HepG2 (cell line): ENCODE measurements at regions not wholly inside any gene's neighbourhood (a gene's known extent, or its start where the extent isn't known, plus 50 kb on each side); places are given as distances from the start of the nearest gene placed in this dataset.

Experiments used
- ATAC-seq: fragments of 200-7000 bp; cut with Tn5 transposase; 3 replicates; pipeline ENCODE4 v1.9.1; 2020; ENCODE audit warnings: mild to moderate bottlenecking, moderate library complexity
- BruUV-seq: library from RNA; stranded (reverse); fragments of 400-500 nt; replicated peaks from 2 replicates; lab custom pipeline; 2021; lab: Mats Ljungman, UMichigan
- CTCF ChIA-PET: fragments of 300-600 bp; formaldehyde crosslinking; extraction: SDS; loops from one replicate; lab custom pipeline; 2021; ENCODE audit warnings: low total read pairs, inconsistent platforms, low intra/inter-chr PET ratio; lab: Yijun Ruan, JAX
- POLR2A ChIA-PET: fragments of 350-600 bp; sonication (Branson Sonifier 250); formaldehyde crosslinking; loops from one replicate; lab custom pipeline; 2020; ENCODE audit warnings: antibody characterized with exemption, inconsistent platforms; lab: Yijun Ruan, JAX
- DNase-seq: peaks from one replicate; pipeline ENCODE4 v3.0.0-alpha.2; 2015; ENCODE audit warnings: low spot score
- FAIRE-seq: peaks from 3 replicates; lab custom pipeline; 2011; peaks lifted over from hg19 to GRCh38; lab: Jason Lieb, UNC
- H2AFZ ChIP-seq: one replicate; pipeline ENCODE4 v1.6.1; 2011; ENCODE audit warnings: low read length, inconsistent platforms
- H3K27ac ChIP-seq: fragments of 300-600 bp; 3 replicates; pipeline ENCODE4 v1.8.0; 2011; ENCODE audit warnings: mixed run types, mild to moderate bottlenecking, mixed read lengths, low read length, inconsistent platforms; ENCODE audit not compliant: insufficient read depth; ENCODE audit errors: extremely low read length
- H3K27me3 ChIP-seq, 2 experiments: fragments of 200-600 bp in 1 of 2; 2 replicates in 1 of 2; 3 replicates in 1 of 2; pipeline versions ENCODE4 v1.6.0 to v1.8.0; 2011; ENCODE audit warnings: low read length in 2 of 2, mild to moderate bottlenecking in 2 of 2, moderate library complexity in 2 of 2, inconsistent platforms in 1 of 2; ENCODE audit not compliant: insufficient read depth in 2 of 2, control insufficient read depth in 1 of 2
- H3K36me3 ChIP-seq, 2 experiments: fragments of 200-600 bp in 1 of 2; replicated peaks in 1 of 2; 2 replicates in 1 of 2; 3 replicates in 1 of 2; pipeline versions ENCODE4 v1.5.1 to v1.8.0; 2011; ENCODE audit warnings: low read length in 2 of 2, inconsistent platforms in 1 of 2; ENCODE audit not compliant: insufficient read depth in 2 of 2, control insufficient read depth in 1 of 2
- H3K4me1 ChIP-seq: 2 replicates; pipeline ENCODE4 v1.5.1; 2012; ENCODE audit warnings: low read length, inconsistent platforms; ENCODE audit not compliant: insufficient read depth
- H3K4me2 ChIP-seq: 2 replicates; pipeline ENCODE4 v1.6.0; 2011; ENCODE audit warnings: low read depth, low read length, inconsistent platforms
- H3K4me3 ChIP-seq, 3 experiments: fragments of 200-600 bp in 1 of 3; sonication (generic), shearing (Covaris generic) in 1 of 3; replicated peaks in 1 of 3; 2 replicates each; pipeline ENCODE4 v1.5.1; 2011 to 2016; ENCODE audit warnings: low read length in 3 of 3, inconsistent platforms in 2 of 3, low read depth in 2 of 3, mild to moderate bottlenecking in 2 of 3, control low read depth in 1 of 3, mixed read lengths in 1 of 3; ENCODE audit not compliant: insufficient read depth in 1 of 3
- H3K79me2 ChIP-seq: one replicate; pipeline ENCODE4 v1.6.1; 2011; ENCODE audit warnings: low read length, inconsistent platforms; ENCODE audit not compliant: insufficient read depth
- H3K9ac ChIP-seq: 2 replicates; pipeline ENCODE4 v1.6.0; 2011; ENCODE audit warnings: mild to moderate bottlenecking, low read depth, low read length, inconsistent platforms; ENCODE audit not compliant: insufficient read depth
- H3K9me3 ChIP-seq: 2 replicates; pipeline ENCODE4 v1.5.1; 2012; ENCODE audit warnings: mild to moderate bottlenecking, low read length
- H4K20me1 ChIP-seq: 2 replicates; pipeline ENCODE4 v1.6.0; 2011; ENCODE audit warnings: inconsistent platforms, mild to moderate bottlenecking, low read length, moderate library complexity; ENCODE audit not compliant: insufficient read depth
- KLF9 ChIP-seq: IDR thresholded peaks from 2 replicates; pipeline ENCODE4 v1.6.1; 2016; ENCODE audit warnings: low read depth
- NFE2L1 ChIP-seq: sonication (generic); formaldehyde crosslinking; IDR thresholded peaks from 2 replicates; pipeline ENCODE4 v1.4.0; 2020; ENCODE audit warnings: missing genetic modification reagents, mild to moderate bottlenecking, borderline replicate concordance
- NFRKB ChIP-seq: fragments of 450-650 bp; IDR thresholded peaks from 2 replicates; pipeline ENCODE4 v1.6.1; 2017
- POLR2G ChIP-seq: fragments of 200-400 bp; formaldehyde crosslinking; IDR thresholded peaks from 2 replicates; pipeline ENCODE4 v1.6.1; 2018; ENCODE audit warnings: mild to moderate bottlenecking, low read depth, low read length, moderate library complexity
- SIX1 ChIP-seq: sonication (generic); formaldehyde crosslinking; IDR thresholded peaks from 2 replicates; pipeline ENCODE4 v1.4.0; 2020; ENCODE audit warnings: missing genetic modification reagents, borderline replicate concordance
- ZNF430 ChIP-seq: sonication (generic); formaldehyde crosslinking; IDR thresholded peaks from 2 replicates; pipeline ENCODE4 v1.9.0; 2021; ENCODE audit warnings: mild to moderate bottlenecking, missing genetic modification reagents
- ZNF432 ChIP-seq: sonication (generic); formaldehyde crosslinking; IDR thresholded peaks from 2 replicates; pipeline ENCODE4 v1.5.0; 2020; ENCODE audit warnings: missing genetic modification reagents, mild to moderate bottlenecking, borderline replicate concordance
- ZNF703 ChIP-seq: sonication (generic); formaldehyde crosslinking; IDR thresholded peaks from 2 replicates; pipeline ENCODE4 v1.5.1; 2020; ENCODE audit warnings: missing genetic modification reagents, mild to moderate bottlenecking, moderate library complexity, borderline replicate concordance
- ZNF83 ChIP-seq: sonication (generic); formaldehyde crosslinking; IDR thresholded peaks from 2 replicates; pipeline ENCODE4 v1.4.0; 2020; ENCODE audit warnings: missing genetic modification reagents, mild to moderate bottlenecking, borderline replicate concordance
- ZSCAN21 ChIP-seq: sonication (generic); formaldehyde crosslinking; IDR thresholded peaks from 2 replicates; pipeline ENCODE4 v1.8.0; 2022; ENCODE audit warnings: mild to moderate bottlenecking, missing genetic modification reagents, moderate library complexity, borderline replicate concordance
- WGBS: methylation state at CpG from one replicate; pipeline ENCODE4 v1.1.6; 2017; ENCODE audit warnings: low lambda C conversion rate; 5-methylcytosine and 5-hydroxymethylcytosine counted together
- in situ Hi-C: cut with HindIII; loops from 2 replicates; pipeline ENCODE4 v1.10.0; 2017; ENCODE audit warnings: low pct_unique_long_range_greater_than_20kb; ENCODE audit not compliant: extremely low pct_ligation_motif_present
- intact Hi-C: fragments of 100-400 bp; cut with micrococcal nuclease; formaldehyde crosslinking; loops from one replicate; pipeline ENCODE4 v1.10.0; 2022; ENCODE audit not compliant: unreplicated experiment
- TF ChIP-seq, protein P1 (sequence below): IDR thresholded peaks from 2 replicates; pipeline ENCODE4 v1.6.1; 2018; ENCODE audit warnings: missing genetic modification reagents, mild to moderate bottlenecking, missing compliant biosample characterization
- TF ChIP-seq, protein P2 (sequence below): sonication (generic); formaldehyde crosslinking; IDR thresholded peaks from 2 replicates; pipeline ENCODE4 v1.5.0; 2020; ENCODE audit warnings: missing genetic modification reagents
- TF ChIP-seq, protein P3 (sequence below): sonication (generic); formaldehyde crosslinking; IDR thresholded peaks from 2 replicates; pipeline ENCODE4 v1.4.0; 2020; ENCODE audit warnings: missing genetic modification reagents, borderline replicate concordance
- TF ChIP-seq, protein P4 (sequence below): sonication (generic); formaldehyde crosslinking; IDR thresholded peaks from 2 replicates; pipeline ENCODE4 v1.4.0; 2020; ENCODE audit warnings: missing genetic modification reagents, mild to moderate bottlenecking, borderline replicate concordance

DNA sequence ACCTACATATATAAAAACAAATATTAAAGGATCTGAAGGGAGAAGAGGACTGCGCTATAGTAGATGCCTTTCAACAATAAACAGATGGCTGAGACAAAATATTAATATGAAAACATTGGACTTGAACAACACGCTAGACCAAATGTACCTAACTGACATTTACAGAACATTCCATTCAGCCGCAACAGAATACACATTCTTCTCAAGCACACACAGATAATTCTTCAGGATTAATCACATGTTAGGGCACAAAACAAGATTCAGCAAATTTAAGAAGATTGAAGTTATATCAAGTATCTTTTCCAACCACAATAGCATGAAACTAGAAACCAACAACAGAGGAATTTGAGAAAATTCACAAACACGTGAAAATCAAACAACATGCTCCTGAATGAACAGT, 741.4 kb downstream of the ADGRL2 start:
- WGBS: 20% methylated on average over 4 of the region's 4 CpGs
- H3K4me2 ChIP-seq: no peak overlapping the region
- CTCF ChIA-PET: no interaction called here
- ATAC-seq: no peak
- H3K27me3 ChIP-seq: no peaks in the 10 kb centered on the region
- no peak overlapping the region for H3K9ac ChIP-seq
- no peaks in the 10 kb centered on the region for H3K4me1 ChIP-seq
- no peaks in the 10 kb centered on the region for H4K20me1 ChIP-seq
- H2AFZ ChIP-seq: no peak overlapping the region
- TF ChIP-seq POLR2G: no peak
- no peak for TF ChIP-seq NFRKB
- TF ChIP-seq ZNF430: no peak
- TF ChIP-seq ZNF703 (CRISPR knock-in tag): no peak
- TF ChIP-seq ZNF83 (CRISPR knock-in tag): no peak
- TF ChIP-seq, protein P1, sequence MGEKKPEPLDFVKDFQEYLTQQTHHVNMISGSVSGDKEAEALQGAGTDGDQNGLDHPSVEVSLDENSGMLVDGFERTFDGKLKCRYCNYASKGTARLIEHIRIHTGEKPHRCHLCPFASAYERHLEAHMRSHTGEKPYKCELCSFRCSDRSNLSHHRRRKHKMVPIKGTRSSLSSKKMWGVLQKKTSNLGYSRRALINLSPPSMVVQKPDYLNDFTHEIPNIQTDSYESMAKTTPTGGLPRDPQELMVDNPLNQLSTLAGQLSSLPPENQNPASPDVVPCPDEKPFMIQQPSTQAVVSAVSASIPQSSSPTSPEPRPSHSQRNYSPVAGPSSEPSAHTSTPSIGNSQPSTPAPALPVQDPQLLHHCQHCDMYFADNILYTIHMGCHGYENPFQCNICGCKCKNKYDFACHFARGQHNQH (CRISPR knock-in tag): no peak
- TF ChIP-seq ZSCAN21: no peak
- TF ChIP-seq, all 625 proteins: peak for 0
- H3K4me3 ChIP-seq: no peak overlapping the region
- DNase-seq: no peak
- POLR2A ChIA-PET: no interaction called here
- no peaks in the 10 kb centered on the region for H3K79me2 ChIP-seq
- H3K9me3 ChIP-seq: peaks cover 91% of the 10 kb centered on the region
- no TSS peak for BruUV-seq
- intact Hi-C loops (no loop called here), in situ Hi-C loops (no loop called here)
- FAIRE-seq: no peak
- no peaks in the 10 kb centered on the region for H3K36me3 ChIP-seq
- no peak overlapping the region for H3K27ac ChIP-seq

DNA sequence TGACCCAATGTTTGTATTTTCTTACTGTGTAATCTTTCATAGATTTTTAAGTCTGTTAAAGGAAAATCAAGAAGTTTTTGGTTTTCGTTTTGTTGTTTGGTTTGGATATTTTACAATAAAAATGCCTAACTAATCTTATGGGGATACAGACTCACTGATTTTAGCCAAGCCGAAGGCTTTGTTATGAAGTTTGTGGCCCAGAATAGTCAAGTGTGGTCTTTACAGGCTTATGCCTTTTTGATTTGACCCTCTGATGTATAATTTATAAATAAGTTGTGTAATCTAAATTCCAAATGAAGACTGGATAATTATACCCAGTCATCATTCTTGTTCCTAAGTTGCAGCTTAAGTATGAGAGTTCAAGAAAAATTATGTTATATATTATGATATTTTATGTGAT, 739.3 kb downstream of the ADGRL2 start:
- Histone ChIP-seq H3K79me2 (no peaks in the 10 kb centered on the region), H3K27ac (no peak overlapping the region), H3K36me3 (no peaks in the 10 kb centered on the region), H3K4me1 (no peaks in the 10 kb centered on the region), H3K4me2 (no peak overlapping the region), H2AFZ (no peak overlapping the region), H3K9me3 (peaks cover 88% of the 10 kb centered on the region), H4K20me1 (no peaks in the 10 kb centered on the region), H3K4me3 (no peak overlapping the region), H3K9ac (no peak overlapping the region), H3K27me3 (no peaks in the 10 kb centered on the region)
- DNase-seq: no peak
- no TSS peak for BruUV-seq
- no peak for ATAC-seq
- 22% methylated on average over 2 of the region's 2 CpGs for WGBS
- POLR2A ChIA-PET: no interaction called here
- FAIRE-seq: no peak
- in situ Hi-C loops (no loop called here), intact Hi-C loops (no loop called here)
- CTCF ChIA-PET: no interaction called here
- TF ChIP-seq, protein P2, sequence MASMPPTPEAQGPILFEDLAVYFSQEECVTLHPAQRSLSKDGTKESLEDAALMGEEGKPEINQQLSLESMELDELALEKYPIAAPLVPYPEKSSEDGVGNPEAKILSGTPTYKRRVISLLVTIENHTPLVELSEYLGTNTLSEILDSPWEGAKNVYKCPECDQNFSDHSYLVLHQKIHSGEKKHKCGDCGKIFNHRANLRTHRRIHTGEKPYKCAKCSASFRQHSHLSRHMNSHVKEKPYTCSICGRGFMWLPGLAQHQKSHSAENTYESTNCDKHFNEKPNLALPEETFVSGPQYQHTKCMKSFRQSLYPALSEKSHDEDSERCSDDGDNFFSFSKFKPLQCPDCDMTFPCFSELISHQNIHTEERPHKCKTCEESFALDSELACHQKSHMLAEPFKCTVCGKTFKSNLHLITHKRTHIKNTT: no peak
- TF ChIP-seq KLF9 (CRISPR knock-in tag) (no peak), SIX1 (CRISPR knock-in tag) (no peak), ZNF432 (CRISPR knock-in tag) (no peak), NFE2L1 (CRISPR knock-in tag) (no peak)
- TF ChIP-seq, protein P3, sequence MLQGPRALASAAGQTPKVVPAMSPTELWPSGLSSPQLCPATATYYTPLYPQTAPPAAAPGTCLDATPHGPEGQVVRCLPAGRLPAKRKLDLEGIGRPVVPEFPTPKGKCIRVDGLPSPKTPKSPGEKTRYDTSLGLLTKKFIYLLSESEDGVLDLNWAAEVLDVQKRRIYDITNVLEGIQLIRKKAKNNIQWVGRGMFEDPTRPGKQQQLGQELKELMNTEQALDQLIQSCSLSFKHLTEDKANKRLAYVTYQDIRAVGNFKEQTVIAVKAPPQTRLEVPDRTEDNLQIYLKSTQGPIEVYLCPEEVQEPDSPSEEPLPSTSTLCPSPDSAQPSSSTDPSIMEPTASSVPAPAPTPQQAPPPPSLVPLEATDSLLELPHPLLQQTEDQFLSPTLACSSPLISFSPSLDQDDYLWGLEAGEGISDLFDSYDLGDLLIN (CRISPR knock-in tag): no peak
- TF ChIP-seq, protein P4, sequence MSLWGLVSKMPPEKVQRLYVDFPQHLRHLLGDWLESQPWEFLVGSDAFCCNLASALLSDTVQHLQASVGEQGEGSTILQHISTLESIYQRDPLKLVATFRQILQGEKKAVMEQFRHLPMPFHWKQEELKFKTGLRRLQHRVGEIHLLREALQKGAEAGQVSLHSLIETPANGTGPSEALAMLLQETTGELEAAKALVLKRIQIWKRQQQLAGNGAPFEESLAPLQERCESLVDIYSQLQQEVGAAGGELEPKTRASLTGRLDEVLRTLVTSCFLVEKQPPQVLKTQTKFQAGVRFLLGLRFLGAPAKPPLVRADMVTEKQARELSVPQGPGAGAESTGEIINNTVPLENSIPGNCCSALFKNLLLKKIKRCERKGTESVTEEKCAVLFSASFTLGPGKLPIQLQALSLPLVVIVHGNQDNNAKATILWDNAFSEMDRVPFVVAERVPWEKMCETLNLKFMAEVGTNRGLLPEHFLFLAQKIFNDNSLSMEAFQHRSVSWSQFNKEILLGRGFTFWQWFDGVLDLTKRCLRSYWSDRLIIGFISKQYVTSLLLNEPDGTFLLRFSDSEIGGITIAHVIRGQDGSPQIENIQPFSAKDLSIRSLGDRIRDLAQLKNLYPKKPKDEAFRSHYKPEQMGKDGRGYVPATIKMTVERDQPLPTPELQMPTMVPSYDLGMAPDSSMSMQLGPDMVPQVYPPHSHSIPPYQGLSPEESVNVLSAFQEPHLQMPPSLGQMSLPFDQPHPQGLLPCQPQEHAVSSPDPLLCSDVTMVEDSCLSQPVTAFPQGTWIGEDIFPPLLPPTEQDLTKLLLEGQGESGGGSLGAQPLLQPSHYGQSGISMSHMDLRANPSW: no peak
